Caco-2 (cell line): ENCODE measurements at regions not wholly inside any gene's neighbourhood (a gene's known extent, or its start where the extent isn't known, plus 50 kb on each side); places are given as distances from the start of the nearest gene placed in this dataset.
"Not testable (repeated sequence)": the region's sequence is repeated elsewhere in the genome, so short reads cannot be mapped to it uniquely, and the experiment has no call there.

Experiments used
- BruUV-seq: library from RNA; stranded (reverse); fragments of 400-500 nt; replicated peaks from 2 replicates; lab custom pipeline; 2021; lab: Mats Ljungman, UMichigan
- CTCF ChIA-PET: fragments of 300-600 bp; sonication (Branson Sonifier 250); formaldehyde crosslinking; loops from one replicate; lab custom pipeline; 2022; ENCODE audit warnings: antibody characterized with exemption; lab: Charles Lee
- POLR2A ChIA-PET: fragments of 300-600 bp; sonication (Branson Sonifier 250); formaldehyde crosslinking; loops from one replicate; lab custom pipeline; 2022; ENCODE audit warnings: antibody characterized with exemption; lab: Charles Lee
- DNase-seq, 2 experiments: peaks; one replicate each; pipeline versions ENCODE4 v3.0.0 to v3.0.0-alpha.2; 2020 to 2022
- H3K27me3 ChIP-seq: replicated peaks from 2 replicates; pipeline ENCODE4 v1.6.0; 2011; ENCODE audit warnings: low read length; ENCODE audit not compliant: control insufficient read depth, insufficient read depth
- H3K36me3 ChIP-seq: 2 replicates; pipeline ENCODE4 v1.5.1; 2011; ENCODE audit warnings: low read length; ENCODE audit not compliant: control insufficient read depth, insufficient read depth
- H3K4me1 ChIP-seq: fragments of 250-450 bp; sonication (Bioruptor Pico); 2 replicates; pipeline ENCODE4 v1.5.1; 2020; ENCODE audit warnings: mild to moderate bottlenecking
- H3K4me3 ChIP-seq: 2 replicates; pipeline ENCODE4 v1.5.1; 2011; ENCODE audit warnings: low read depth, mild to moderate bottlenecking, control low read depth, low read length
- H3K9me3 ChIP-seq: fragments of 250-450 bp; sonication (Bioruptor Pico); 2 replicates; pipeline ENCODE4 v1.5.1; 2020; ENCODE audit warnings: mild to moderate bottlenecking, moderate library complexity
- H3K27ac Mint-ChIP-seq: one replicate; pipeline ENCODE4 v1.8.0; 2022; ENCODE audit warnings: mixed read lengths; ENCODE audit not compliant: unreplicated experiment
- H3K27me3 Mint-ChIP-seq: one replicate; pipeline ENCODE4 v1.8.0; 2022; ENCODE audit warnings: mixed read lengths; ENCODE audit not compliant: insufficient read depth, unreplicated experiment
- H3K36me3 Mint-ChIP-seq: one replicate; pipeline ENCODE4 v1.8.0; 2022; ENCODE audit warnings: mild to moderate bottlenecking, mixed read lengths; ENCODE audit not compliant: insufficient read depth, unreplicated experiment
- H3K4me1 Mint-ChIP-seq: one replicate; pipeline ENCODE4 v1.8.0; 2022; ENCODE audit warnings: low read depth, mixed read lengths; ENCODE audit not compliant: unreplicated experiment
- H3K4me3 Mint-ChIP-seq: one replicate; pipeline ENCODE4 v1.8.0; 2022; ENCODE audit warnings: mild to moderate bottlenecking, moderate library complexity, mixed read lengths; ENCODE audit not compliant: unreplicated experiment
- H3K9me3 Mint-ChIP-seq: one replicate; pipeline ENCODE4 v1.8.0; 2022; ENCODE audit warnings: mixed read lengths; ENCODE audit not compliant: unreplicated experiment
- intact Hi-C: fragments of 100-400 bp; cut with micrococcal nuclease; formaldehyde crosslinking; loops from one replicate; pipeline ENCODE4 v1.10.0; 2022; ENCODE audit not compliant: unreplicated experiment
- TF ChIP-seq, protein P1 (sequence below), 2 experiments: fragments of 200-600 bp in 1 of 2; IDR thresholded peaks; 1 replicate in 1 of 2; 2 replicates in 1 of 2; pipeline versions ENCODE4 v1.5.1 to v1.8.0; 2011 to 2022; ENCODE audit warnings: antibody characterized with exemption in 1 of 2, control low read depth in 1 of 2, inconsistent platforms in 1 of 2, low read depth in 1 of 2, low read length in 1 of 2, mild to moderate bottlenecking in 1 of 2, moderate library complexity in 1 of 2; ENCODE audit not compliant: insufficient read depth in 1 of 2, severe bottlenecking in 1 of 2, unreplicated experiment in 1 of 2

DNA sequence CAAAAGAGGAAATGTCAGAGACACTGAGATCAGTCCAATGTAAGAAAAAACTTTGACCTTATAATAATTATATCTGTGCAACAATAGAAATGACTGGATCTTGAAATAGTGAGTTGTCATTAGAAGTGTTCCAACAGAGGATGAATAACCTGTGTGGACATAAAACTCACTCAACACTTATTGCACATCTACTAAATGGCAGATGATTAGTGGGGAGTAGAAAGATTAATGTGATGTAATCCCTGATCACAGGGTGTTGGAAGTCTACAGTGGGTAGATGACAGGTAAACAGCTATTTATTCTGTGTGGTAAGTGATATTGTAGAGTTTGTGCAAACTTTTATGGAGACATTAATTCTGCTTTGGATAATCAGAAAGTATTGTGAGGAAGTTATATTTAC, 177.3 kb upstream of the HMHB1 start:
- Histone ChIP-seq H3K9me3 (no peaks in the 10 kb centered on the region; the same call in 1 of the 2 replicates), H3K4me3 (no peak overlapping the region), H3K27me3 (no peaks in the 10 kb centered on the region), H3K4me1 (peaks cover 58% of the 10 kb centered on the region), H3K36me3 (no peaks in the 10 kb centered on the region)
- Mint-ChIP-seq H3K9me3 (no peaks in the 10 kb centered on the region), H3K36me3 (no peaks in the 10 kb centered on the region), H3K4me1 (peaks cover 62% of the 10 kb centered on the region), H3K27me3 (no peaks in the 10 kb centered on the region), H3K4me3 (no peak overlapping the region), H3K27ac (peak overlapping the region; percentile 28)
- TF ChIP-seq, protein P1, sequence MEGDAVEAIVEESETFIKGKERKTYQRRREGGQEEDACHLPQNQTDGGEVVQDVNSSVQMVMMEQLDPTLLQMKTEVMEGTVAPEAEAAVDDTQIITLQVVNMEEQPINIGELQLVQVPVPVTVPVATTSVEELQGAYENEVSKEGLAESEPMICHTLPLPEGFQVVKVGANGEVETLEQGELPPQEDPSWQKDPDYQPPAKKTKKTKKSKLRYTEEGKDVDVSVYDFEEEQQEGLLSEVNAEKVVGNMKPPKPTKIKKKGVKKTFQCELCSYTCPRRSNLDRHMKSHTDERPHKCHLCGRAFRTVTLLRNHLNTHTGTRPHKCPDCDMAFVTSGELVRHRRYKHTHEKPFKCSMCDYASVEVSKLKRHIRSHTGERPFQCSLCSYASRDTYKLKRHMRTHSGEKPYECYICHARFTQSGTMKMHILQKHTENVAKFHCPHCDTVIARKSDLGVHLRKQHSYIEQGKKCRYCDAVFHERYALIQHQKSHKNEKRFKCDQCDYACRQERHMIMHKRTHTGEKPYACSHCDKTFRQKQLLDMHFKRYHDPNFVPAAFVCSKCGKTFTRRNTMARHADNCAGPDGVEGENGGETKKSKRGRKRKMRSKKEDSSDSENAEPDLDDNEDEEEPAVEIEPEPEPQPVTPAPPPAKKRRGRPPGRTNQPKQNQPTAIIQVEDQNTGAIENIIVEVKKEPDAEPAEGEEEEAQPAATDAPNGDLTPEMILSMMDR (IDR thresholded peaks at IDR 0.05; ENCODE audit: insufficient read depth in 1 of 2, low read depth in 1 of 2, low read length in 1 of 2, severe bottlenecking in 1 of 2, unreplicated experiment in 1 of 2) = no peak
- no peak for DNase-seq
- BruUV-seq = no TSS peak
- CTCF ChIA-PET = no interaction called here
- POLR2A ChIA-PET = no interaction called here
- intact Hi-C loops = loop anchor here (5.0 kb wide), 1 partner anchor 67 kb away; no protein-coding TSS in a partner anchor

DNA sequence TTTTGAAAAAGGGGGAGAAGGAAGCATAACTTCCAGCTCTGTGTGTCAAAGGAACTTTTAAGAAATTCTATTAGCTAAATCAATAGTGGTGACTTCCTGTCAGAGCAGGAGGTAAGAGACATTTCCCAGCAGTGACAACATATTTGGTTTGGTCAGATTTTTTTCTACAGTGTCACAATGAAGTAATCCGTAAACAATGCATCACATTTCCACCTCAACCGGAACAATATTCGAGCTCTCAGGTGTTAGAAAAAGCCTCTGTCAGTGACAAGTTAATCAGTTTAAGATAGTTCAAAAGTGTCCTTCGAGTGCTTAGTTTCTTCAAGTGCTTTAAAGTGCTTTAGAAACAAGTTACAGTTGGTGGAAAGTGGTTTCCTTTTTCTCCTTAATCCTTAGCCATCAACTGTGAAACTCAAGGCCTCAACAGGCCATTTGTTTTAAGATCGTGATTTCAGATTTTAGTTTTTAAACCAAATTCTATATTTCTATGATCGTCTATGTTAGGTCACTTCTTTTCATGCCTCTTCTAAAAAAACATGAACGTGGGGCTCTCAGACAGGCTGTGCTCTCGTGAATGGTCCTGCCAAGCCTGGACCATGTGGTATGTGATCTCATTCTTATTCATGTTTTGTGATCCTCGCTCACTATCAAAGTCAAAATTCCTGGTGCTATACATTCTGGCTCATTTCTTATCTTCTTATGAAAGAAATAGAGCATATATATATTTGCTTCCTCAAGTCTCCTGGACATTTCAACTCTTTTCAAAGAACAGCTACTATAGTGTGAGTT, 181.9 kb upstream of the HMHB1 start:
- TF ChIP-seq, protein P1 (IDR thresholded peaks at IDR 0.05; ENCODE audit: insufficient read depth in 1 of 2, low read depth in 1 of 2, low read length in 1 of 2, severe bottlenecking in 1 of 2, unreplicated experiment in 1 of 2) = no peak
- peak overlapping the region; percentile 70 for H3K27ac Mint-ChIP-seq
- H3K36me3 Mint-ChIP-seq = no peaks in the 10 kb centered on the region
- ChIA-PET CTCF (no interaction called here), POLR2A (no interaction called here)
- intact Hi-C loops = loop anchor here (2.0 kb wide), 1 partner anchor 33 kb away; no protein-coding TSS in a partner anchor
- H3K4me3 Mint-ChIP-seq = no peak overlapping the region
- no peaks in the 10 kb centered on the region for H3K36me3 ChIP-seq
- H3K4me1 Mint-ChIP-seq = peaks cover 30% of the 10 kb centered on the region
- no peak overlapping the region for H3K4me3 ChIP-seq
- no TSS peak for BruUV-seq
- H3K9me3 ChIP-seq = no peaks in the 10 kb centered on the region; the same call in 1 of the 2 replicates
- no peaks in the 10 kb centered on the region for H3K27me3 Mint-ChIP-seq
- peak in 1 of 2 experiments; percentile 7 for DNase-seq
- no peaks in the 10 kb centered on the region for H3K9me3 Mint-ChIP-seq
- H3K27me3 ChIP-seq = no peaks in the 10 kb centered on the region
- H3K4me1 ChIP-seq = peaks cover 27% of the 10 kb centered on the region

DNA sequence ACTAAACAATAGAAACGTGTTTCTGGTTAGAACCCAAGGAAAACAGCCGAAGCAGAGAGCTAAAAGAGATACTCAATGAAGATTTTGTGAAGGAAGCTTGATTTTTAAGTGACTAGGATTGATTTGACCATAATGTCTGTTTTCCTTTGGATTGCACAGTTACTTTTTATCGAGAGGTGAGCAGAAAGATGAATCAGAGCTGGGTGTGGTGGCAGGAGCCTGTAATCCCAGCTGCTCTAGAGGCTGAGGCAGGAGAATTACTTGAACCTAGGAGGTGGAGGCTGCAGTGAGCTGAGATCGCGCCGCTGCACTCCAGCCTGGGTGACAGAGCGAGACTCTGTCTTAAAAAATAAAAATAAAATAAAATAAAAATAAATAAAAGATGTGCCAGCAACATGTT, 186.9 kb upstream of the HMHB1 start:
- intact Hi-C loops, H3K36me3 Mint-ChIP-seq, POLR2A ChIA-PET, H3K27me3 ChIP-seq, BruUV-seq, H3K4me3 ChIP-seq, DNase-seq, H3K27me3 Mint-ChIP-seq, H3K36me3 ChIP-seq, H3K9me3 ChIP-seq, H3K9me3 Mint-ChIP-seq, CTCF ChIA-PET, H3K4me3 Mint-ChIP-seq: not testable (repeated sequence)
- H3K4me1 ChIP-seq = peaks cover 20% of the 10 kb centered on the region
- Mint-ChIP-seq H3K27ac (peak overlapping the region; percentile 13), H3K4me1 (peaks cover 26% of the 10 kb centered on the region)
